NCI-H1092 (cell line): ENCODE measurements at regions not wholly inside any gene's neighbourhood (a gene's known extent, or its start where the extent isn't known, plus 50 kb on each side); places are given as distances from the start of the nearest gene placed in this dataset.
"Not testable (repeated sequence)": the region's sequence is repeated elsewhere in the genome, so short reads cannot be mapped to it uniquely, and the experiment has no call there.

ENCODE experiments used
- DNase-seq: peaks from one replicate; lab custom pipeline; 2025; lab: John Stamatoyannopoulos, UW

GRCh38 chr6:37078814-37079213 is 73.4 kb downstream of the FGD2 start:
- no peak for DNase-seq

GRCh38 chr6:37081042-37081607 is 75.7 kb downstream of the FGD2 start:
- DNase-seq: no peak

- DNase-seq: no peak
Measured at GRCh38 chr6:37082390-37083130, 77.1 kb downstream of the FGD2 start.

- DNase-seq: no peak
Measured at GRCh38 chr6:37083243-37084138, 78.0 kb downstream of the FGD2 start.

- DNase-seq: not testable (repeated sequence)
Measured at GRCh38 chr6:37084665-37085064, 79.2 kb downstream of the FGD2 start.

GRCh38 chr6:37085198-37085597 is 79.7 kb downstream of the FGD2 start:
- DNase-seq: no peak

- DNase-seq: no peak
Measured at GRCh38 chr6:37088897-37089296, 81.1 kb upstream of the PIM1 start.

GRCh38 chr6:37089783-37090182 is 80.2 kb upstream of the PIM1 start:
- DNase-seq: no peak

- DNase-seq: not testable (repeated sequence)
Measured at GRCh38 chr6:37091104-37091503, 78.8 kb upstream of the PIM1 start.

GRCh38 chr6:37091586-37091985 is 78.4 kb upstream of the PIM1 start:
- not testable (repeated sequence) for DNase-seq

- no peak for DNase-seq
Measured at GRCh38 chr6:37092923-37093727, 76.8 kb upstream of the PIM1 start.

- no peak for DNase-seq
Measured at GRCh38 chr6:37093728-37094069, 76.3 kb upstream of the PIM1 start.

- DNase-seq: no peak
Measured at GRCh38 chr6:37095997-37096396, 74.0 kb upstream of the PIM1 start.

GRCh38 chr6:37097335-37097734 is 72.6 kb upstream of the PIM1 start:
- DNase-seq: no peak

- no peak for DNase-seq
Measured at GRCh38 chr6:37099442-37099841, 70.5 kb upstream of the PIM1 start.

GRCh38 chr6:37100745-37101144 is 69.2 kb upstream of the PIM1 start:
- DNase-seq: no peak

- DNase-seq: no peak
Measured at GRCh38 chr6:37101991-37102298, 68.0 kb upstream of the PIM1 start.

GRCh38 chr6:37102299-37103168 is 67.4 kb upstream of the PIM1 start:
- DNase-seq: peak; percentile 91

- DNase-seq: peak; percentile 84
Measured at GRCh38 chr6:37103169-37104039, 66.5 kb upstream of the PIM1 start.

- no peak for DNase-seq
Measured at GRCh38 chr6:37104824-37105147, 65.2 kb upstream of the PIM1 start.
